OCI-LY3 (cell line): ENCODE measurements at regions not wholly inside any gene's neighbourhood (a gene's known extent, or its start where the extent isn't known, plus 50 kb on each side); places are given as distances from the start of the nearest gene placed in this dataset.

Source experiments
- CTCF ChIP-seq: fragments of 200-600, 300-600 bp; sonication (generic); IDR thresholded peaks from 2 replicates; pipeline ENCODE4 v1.5.1; 2014; ENCODE audit warnings: antibody characterized with exemption, low read length, low read depth
- EZH2phosphoT487 ChIP-seq: fragments of 200-600 bp; shearing (Covaris generic); IDR thresholded peaks from 2 replicates; pipeline ENCODE4 v1.6.1; 2018; ENCODE audit warnings: antibody characterized with exemption, mixed run types, low read depth

- TF ChIP-seq EZH2phosphoT487 (no peak), CTCF (no peak)
Observed at GRCh38 chr6:144778056-144778455, 492.9 kb downstream of the UTRN start.
